DMS53 treated with DMSO at 0.1 percent for 48 hours (cell line): ENCODE measurements at regions not wholly inside any gene's neighbourhood (a gene's known extent, or its start where the extent isn't known, plus 50 kb on each side); places are given as distances from the start of the nearest gene placed in this dataset.
A peak's percentile ranks its signal among the peaks of the same experiment; 100 is the strongest.
"Not testable (repeated sequence)": the region's sequence is repeated elsewhere in the genome, so short reads cannot be mapped to it uniquely, and the experiment has no call there.

ENCODE experiments used
- DNase-seq: peaks from one replicate; lab custom pipeline; 2025; ENCODE audit not compliant: unreplicated experiment; lab: John Stamatoyannopoulos, UW

- DNase-seq, result not testable (repeated sequence)
Measured at GRCh38 chr9:18066608-18067007, 407.3 kb upstream of the ADAMTSL1 start.

- DNase-seq, result no peak
Measured at GRCh38 chr9:18067548-18068120, 406.3 kb upstream of the ADAMTSL1 start.

- no peak for DNase-seq
Measured at GRCh38 chr9:18068900-18069299, 405.1 kb upstream of the ADAMTSL1 start.

- no peak for DNase-seq
Measured at GRCh38 chr9:18071651-18072060, 402.3 kb upstream of the ADAMTSL1 start.

- DNase-seq, result no peak
Measured at GRCh38 chr9:18073002-18073401, 401.0 kb upstream of the ADAMTSL1 start.

- DNase-seq, result no peak
Measured at GRCh38 chr9:18074041-18074440, 399.9 kb upstream of the ADAMTSL1 start.

- no peak for DNase-seq
Measured at GRCh38 chr9:18075253-18075952, 398.6 kb upstream of the ADAMTSL1 start.

GRCh38 chr9:18077941-18078678 lies 395.8 kb upstream of the ADAMTSL1 start:
- DNase-seq, result no peak

- DNase-seq, result no peak
Measured at GRCh38 chr9:18092138-18092537, 381.8 kb upstream of the ADAMTSL1 start.

GRCh38 chr9:18106006-18106560 lies 367.9 kb upstream of the ADAMTSL1 start:
- DNase-seq, result no peak

GRCh38 chr9:18109675-18110074 lies 364.3 kb upstream of the ADAMTSL1 start:
- DNase-seq, result no peak

- DNase-seq, result no peak
Measured at GRCh38 chr9:18111146-18111545, 362.8 kb upstream of the ADAMTSL1 start.

- no peak for DNase-seq
Measured at GRCh38 chr9:18114559-18115475, 359.1 kb upstream of the ADAMTSL1 start.

- DNase-seq, result no peak
Measured at GRCh38 chr9:18118268-18118667, 355.7 kb upstream of the ADAMTSL1 start.

GRCh38 chr9:18122171-18122570 lies 351.8 kb upstream of the ADAMTSL1 start:
- peak; percentile 38 for DNase-seq

GRCh38 chr9:18124760-18125159 lies 349.2 kb upstream of the ADAMTSL1 start:
- no peak for DNase-seq

GRCh38 chr9:18126831-18127498 lies 347.0 kb upstream of the ADAMTSL1 start:
- DNase-seq, result no peak

GRCh38 chr9:18127499-18127875 lies 346.5 kb upstream of the ADAMTSL1 start:
- DNase-seq, result no peak

GRCh38 chr9:18129809-18130334 lies 344.1 kb upstream of the ADAMTSL1 start:
- DNase-seq, result no peak

GRCh38 chr9:18136354-18136994 lies 337.5 kb upstream of the ADAMTSL1 start:
- no peak for DNase-seq
